HCT116 (cell line): ENCODE measurements at regions not wholly inside any gene's neighbourhood (a gene's known extent, or its start where the extent isn't known, plus 50 kb on each side); places are given as distances from the start of the nearest gene placed in this dataset.

Experiments
- CTCF ChIP-seq, 3 experiments: fragments of 200-600 bp in 1 of 3; sonication (generic) in 1 of 3; IDR thresholded peaks in 2 of 3; conservative IDR thresholded peaks in 1 of 3; 2 replicates each; pipeline ENCODE4 v1.5.1; 2012 to 2017; ENCODE audit warnings: low read depth in 2 of 3, low read length in 2 of 3, antibody characterized with exemption in 1 of 3, borderline replicate concordance in 1 of 3, control low read depth in 1 of 3, mild to moderate bottlenecking in 1 of 3, mixed read lengths in 1 of 3, mixed run types in 1 of 3, moderate library complexity in 1 of 3; ENCODE audit not compliant: insufficient read depth in 1 of 3
- EZH2 ChIP-seq: fragments of 200-600 bp; sonication (generic); IDR thresholded peaks from 2 replicates; pipeline ENCODE4 v1.6.1; 2017; ENCODE audit warnings: antibody characterized with exemption, mixed run types
- MAX ChIP-seq: IDR thresholded peaks from 2 replicates; pipeline ENCODE4 v1.6.1; 2012
- POLR2A ChIP-seq: IDR thresholded peaks from 2 replicates; pipeline ENCODE4 v1.7.0; 2011; ENCODE audit warnings: borderline replicate concordance; ENCODE audit not compliant: insufficient read depth, insufficient read length; ENCODE audit errors: extremely low read depth

- no peak for TF ChIP-seq CTCF (IDR thresholded peaks at IDR 0.05 in 2 of 3, conservative IDR thresholded peaks at IDR 0.05 in 1 of 3; ENCODE audit: borderline replicate concordance in 1 of 3, insufficient read depth in 1 of 3, low read depth in 2 of 3, low read length in 2 of 3)
- no peak for TF ChIP-seq POLR2A
- no peak for TF ChIP-seq EZH2
- TF ChIP-seq MAX = no peak
Measured at GRCh38 chr6:54768494-54768893, 78.1 kb upstream of the FAM83B start.
